Body of pancreas (tissue), 4 donors: ENCODE measurements at regions not wholly inside any gene's neighbourhood (a gene's known extent, or its start where the extent isn't known, plus 50 kb on each side); places are given as distances from the start of the nearest gene placed in this dataset.

ENCODE experiments used
- CTCF ChIP-seq, 7 experiments: fragments of 450-650 bp in 4 of 7; fragments of 200-600 bp in 3 of 7; sonication (generic) in 3 of 7; IDR thresholded peaks; one replicate each; pipeline ENCODE4 v1.5.1; 2016 to 2019; ENCODE audit warnings: antibody characterized with exemption in 7 of 7
- POLR2A ChIP-seq, 3 donors: fragments of 450-650 bp; IDR thresholded peaks; one replicate each; pipeline ENCODE4 v1.6.1; 2016; ENCODE audit warnings: antibody characterized with exemption in 3 of 3, mild to moderate bottlenecking in 2 of 3

GRCh38 chr3:150116196-150116595 lies 145.5 kb upstream of the PFN2 start:
- TF ChIP-seq CTCF (IDR thresholded peaks at IDR 0.05) (no peak), POLR2A (IDR thresholded peaks at IDR 0.05) (no peak)
